GM18873 (cell line): ENCODE measurements at regions not wholly inside any gene's neighbourhood (a gene's known extent, or its start where the extent isn't known, plus 50 kb on each side); places are given as distances from the start of the nearest gene placed in this dataset.
"Not testable (repeated sequence)": the region's sequence is repeated elsewhere in the genome, so short reads cannot be mapped to it uniquely, and the experiment has no call there.

ENCODE experiments used
- ATAC-seq: cut with Tn5 transposase; IDR thresholded peaks from one replicate; pipeline ENCODE4 v1.9.1; 2021; ENCODE audit warnings: mild to moderate bottlenecking, moderate library complexity, moderate number of reproducible peaks; ENCODE audit not compliant: unreplicated experiment, low FRiP score

GRCh38 chr1:55865778-55866177 lies 650.6 kb upstream of the USP24 start:
- ATAC-seq, result not testable (repeated sequence)

GRCh38 chr1:55864251-55864650 lies 649.1 kb upstream of the USP24 start:
- ATAC-seq, result no peak

- ATAC-seq, result no peak
These were observed 646.6 kb upstream of the USP24 start for GRCh38 chr1:55861676-55862340.

- no peak for ATAC-seq
These were observed 645.8 kb upstream of the USP24 start for GRCh38 chr1:55860798-55861519.

- no peak for ATAC-seq
These were observed 645.2 kb upstream of the USP24 start for GRCh38 chr1:55860326-55860725.

- no peak for ATAC-seq
These were observed 639.7 kb upstream of the USP24 start for GRCh38 chr1:55854911-55855310.

- ATAC-seq, result no peak
These were observed 633.7 kb upstream of the USP24 start for GRCh38 chr1:55848906-55849305.

- no peak for ATAC-seq
These were observed 630.9 kb upstream of the USP24 start for GRCh38 chr1:55846051-55846450.

GRCh38 chr1:55844322-55844721 lies 629.2 kb upstream of the USP24 start:
- ATAC-seq, result no peak

GRCh38 chr1:55839626-55840025 lies 624.5 kb upstream of the USP24 start:
- no peak for ATAC-seq

GRCh38 chr1:55839221-55839620 lies 624.1 kb upstream of the USP24 start:
- no peak for ATAC-seq

- no peak for ATAC-seq
These were observed 620.9 kb upstream of the USP24 start for GRCh38 chr1:55836086-55836485.

GRCh38 chr1:55833529-55834091 lies 618.4 kb upstream of the USP24 start:
- no peak for ATAC-seq

GRCh38 chr1:55831759-55832158 lies 616.6 kb upstream of the USP24 start:
- no peak for ATAC-seq

- ATAC-seq, result no peak
These were observed 612.9 kb upstream of the USP24 start for GRCh38 chr1:55828044-55828443.

- no peak for ATAC-seq
These were observed 612.2 kb upstream of the USP24 start for GRCh38 chr1:55827350-55827749.

GRCh38 chr1:55826381-55827080 lies 611.4 kb upstream of the USP24 start:
- no peak for ATAC-seq

- ATAC-seq, result no peak
These were observed 610.3 kb upstream of the USP24 start for GRCh38 chr1:55825461-55825860.

- ATAC-seq, result no peak
These were observed 609.1 kb upstream of the USP24 start for GRCh38 chr1:55824251-55824640.

- ATAC-seq, result no peak
These were observed 608.5 kb upstream of the USP24 start for GRCh38 chr1:55823541-55824250.

GRCh38 chr1:55822891-55823290 lies 607.7 kb upstream of the USP24 start:
- no peak for ATAC-seq
